ENCODE measurements at regions not wholly inside any gene's neighbourhood (a gene's known extent, or its start where the extent isn't known, plus 50 kb on each side); places are given as distances from the start of the nearest gene placed in this dataset.

DNA sequence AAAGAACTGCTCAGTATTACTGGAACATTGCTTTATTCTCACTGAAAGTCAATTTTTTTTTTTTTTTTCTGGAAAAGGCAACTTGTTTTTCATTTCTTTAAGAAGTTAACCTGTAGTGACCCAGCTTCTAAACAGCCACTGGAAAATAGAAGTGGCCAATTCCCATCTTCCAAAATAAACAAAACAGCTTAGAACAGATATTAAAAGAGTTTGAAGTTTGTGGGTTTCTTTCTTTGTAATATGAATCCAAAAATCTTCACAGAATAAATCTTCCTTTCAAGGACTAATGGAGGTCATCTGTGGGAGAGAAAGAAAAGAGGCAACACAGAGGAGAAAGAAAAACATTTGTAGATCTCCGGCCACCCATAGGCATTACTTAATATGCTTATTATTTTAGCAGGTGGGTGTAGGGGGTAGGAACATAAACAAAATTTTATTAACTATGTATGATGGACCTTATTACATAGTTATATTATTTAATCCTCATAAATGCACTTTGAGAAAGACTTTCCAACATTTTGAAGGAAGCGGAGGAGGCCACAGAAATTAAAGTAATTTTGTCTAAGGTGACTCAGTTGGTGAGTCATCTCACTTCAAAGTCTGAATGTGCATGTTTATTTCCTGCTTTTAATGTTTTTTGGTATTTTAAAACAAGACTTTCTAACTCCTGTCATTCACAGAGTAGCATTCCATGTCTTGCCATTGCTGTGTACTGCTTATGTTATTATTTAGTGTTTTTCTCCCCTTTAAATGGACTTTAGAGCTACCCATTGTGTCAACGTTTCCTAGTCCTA is 1791.8 kb upstream of the WWC1 start:
- H3K9me3 ChIP-seq, result no peaks in the 10 kb centered on the region
- H3K4me1 ChIP-seq, result no peaks in the 10 kb centered on the region
- H3K27me3 ChIP-seq, result no peaks in the 10 kb centered on the region
- no peak for TF ChIP-seq POLR2A (IDR thresholded peaks at IDR 0.05)
- TF ChIP-seq, protein P1, sequence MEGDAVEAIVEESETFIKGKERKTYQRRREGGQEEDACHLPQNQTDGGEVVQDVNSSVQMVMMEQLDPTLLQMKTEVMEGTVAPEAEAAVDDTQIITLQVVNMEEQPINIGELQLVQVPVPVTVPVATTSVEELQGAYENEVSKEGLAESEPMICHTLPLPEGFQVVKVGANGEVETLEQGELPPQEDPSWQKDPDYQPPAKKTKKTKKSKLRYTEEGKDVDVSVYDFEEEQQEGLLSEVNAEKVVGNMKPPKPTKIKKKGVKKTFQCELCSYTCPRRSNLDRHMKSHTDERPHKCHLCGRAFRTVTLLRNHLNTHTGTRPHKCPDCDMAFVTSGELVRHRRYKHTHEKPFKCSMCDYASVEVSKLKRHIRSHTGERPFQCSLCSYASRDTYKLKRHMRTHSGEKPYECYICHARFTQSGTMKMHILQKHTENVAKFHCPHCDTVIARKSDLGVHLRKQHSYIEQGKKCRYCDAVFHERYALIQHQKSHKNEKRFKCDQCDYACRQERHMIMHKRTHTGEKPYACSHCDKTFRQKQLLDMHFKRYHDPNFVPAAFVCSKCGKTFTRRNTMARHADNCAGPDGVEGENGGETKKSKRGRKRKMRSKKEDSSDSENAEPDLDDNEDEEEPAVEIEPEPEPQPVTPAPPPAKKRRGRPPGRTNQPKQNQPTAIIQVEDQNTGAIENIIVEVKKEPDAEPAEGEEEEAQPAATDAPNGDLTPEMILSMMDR (IDR thresholded peaks at IDR 0.05), result no peak
- intact Hi-C loops (cut with DNase I), result no loop called here
- H3K27ac ChIP-seq, result no peak overlapping the region
- H3K4me3 ChIP-seq, result no peak overlapping the region
- ATAC-seq (no peak), DNase-seq (no peak)
- 51% methylated on average over 3 of the region's 3 CpGs for WGBS (ENCODE audit: insufficient coverage, low coverage, low lambda C conversion rate, missing lambda C conversion rate)
- no peaks in the 10 kb centered on the region for H3K36me3 ChIP-seq

- Histone ChIP-seq H3K27ac (no peak overlapping the region), H3K27me3 (no peaks in the 10 kb centered on the region), H3K36me3 (no peaks in the 10 kb centered on the region), H3K4me3 (no peak overlapping the region), H3K4me1 (peaks cover 0 to 8% (median 0%) of the 10 kb centered on the region in 4 donors), H3K9me3 (no peaks in the 10 kb centered on the region)
- ATAC-seq, result no peak
- DNase-seq, result no peak
- no peak for TF ChIP-seq POLR2A (IDR thresholded peaks at IDR 0.05)
- TF ChIP-seq, protein P1 (IDR thresholded peaks at IDR 0.05), result no peak
- WGBS (ENCODE audit: insufficient coverage, low coverage, low lambda C conversion rate, missing lambda C conversion rate), result 62% methylated on average over 1 of the region's 1 CpG
- intact Hi-C loops (cut with DNase I), result no loop called here
Measured at GRCh38 chr5:166503506-166503905, 1787.9 kb upstream of the WWC1 start.

DNA sequence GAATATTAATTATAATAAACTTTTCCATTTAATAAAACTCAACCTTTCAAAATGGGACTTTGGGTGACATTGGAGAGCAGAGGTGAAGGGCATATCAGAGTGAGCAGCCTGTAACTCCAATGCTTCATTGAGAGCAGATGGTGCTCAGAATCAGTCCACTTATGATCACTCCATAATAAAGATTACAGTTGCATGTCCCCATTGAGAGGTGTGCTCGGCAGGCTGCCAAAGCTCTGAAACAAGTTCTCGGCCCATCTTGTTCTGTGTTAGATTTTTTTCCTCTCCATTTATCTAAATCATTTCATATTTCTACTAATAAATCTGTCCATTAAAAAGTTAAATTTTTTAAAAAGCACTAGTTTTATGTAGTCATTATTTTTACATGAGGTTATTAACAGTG is 1786.4 kb upstream of the WWC1 start:
- Histone ChIP-seq H3K36me3 (no peaks in the 10 kb centered on the region), H3K4me1 (peaks cover 0 to 8% (median 0%) of the 10 kb centered on the region in 4 donors), H3K27me3 (no peaks in the 10 kb centered on the region), H3K9me3 (no peaks in the 10 kb centered on the region), H3K27ac (no peak overlapping the region), H3K4me3 (no peak overlapping the region)
- TF ChIP-seq, protein P1 (IDR thresholded peaks at IDR 0.05), result no peak
- no peak for TF ChIP-seq POLR2A (IDR thresholded peaks at IDR 0.05)
- intact Hi-C loops (cut with DNase I), result no loop called here
- 76% methylated on average over 2 of the region's 2 CpGs for WGBS (ENCODE audit: insufficient coverage, low coverage, low lambda C conversion rate, missing lambda C conversion rate)
- ATAC-seq (no peak), DNase-seq (no peak)

DNA sequence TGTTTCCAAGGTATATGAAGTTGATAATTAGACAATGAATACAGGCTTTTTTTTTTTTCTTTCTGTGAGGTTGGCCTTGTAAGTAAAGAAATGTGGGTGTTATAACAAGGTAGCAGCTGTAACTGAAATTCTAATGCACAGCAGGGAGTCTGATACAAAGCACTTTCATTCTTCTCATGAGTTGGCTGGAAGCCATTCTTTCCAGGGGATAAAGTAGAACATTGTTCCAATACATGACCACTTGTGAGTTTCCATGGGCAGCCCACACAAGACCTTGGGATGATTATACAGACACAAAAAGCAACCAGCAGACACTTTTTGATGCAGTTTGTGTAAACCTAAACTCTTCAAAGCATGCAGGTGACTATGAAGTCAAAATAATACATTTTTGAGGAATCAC is 1785.9 kb upstream of the WWC1 start:
- no peak for ATAC-seq
- no peak overlapping the region for H3K27ac ChIP-seq
- intact Hi-C loops (cut with DNase I), result no loop called here

More for the DNA sequence above, 1785.9 kb upstream of the WWC1 start:
- peaks cover 0 to 8% (median 0%) of the 10 kb centered on the region in 4 donors for H3K4me1 ChIP-seq
- H3K36me3 ChIP-seq, result no peaks in the 10 kb centered on the region
- H3K9me3 ChIP-seq, result no peaks in the 10 kb centered on the region
- no peak for DNase-seq
- H3K27me3 ChIP-seq, result no peaks in the 10 kb centered on the region
- no peak overlapping the region for H3K4me3 ChIP-seq
- TF ChIP-seq, protein P1 (IDR thresholded peaks at IDR 0.05), result no peak
- no peak for TF ChIP-seq POLR2A (IDR thresholded peaks at IDR 0.05)
